Astrocyte of the cerebellum (primary cell): ENCODE measurements at regions not wholly inside any gene's neighbourhood (a gene's known extent, or its start where the extent isn't known, plus 50 kb on each side); places are given as distances from the start of the nearest gene placed in this dataset.

ENCODE experiments used
- DNase-seq: peaks from one replicate; pipeline ENCODE4 v3.0.0-alpha.2; 2011; ENCODE audit warnings: low read depth
- H3K4me3 ChIP-seq: 2 replicates; pipeline ENCODE4 v1.5.1; 2011; ENCODE audit warnings: mild to moderate bottlenecking, low read depth, low read length, moderate library complexity
- CTCF ChIP-seq: IDR thresholded peaks from 2 replicates; pipeline ENCODE4 v1.5.1; 2012; ENCODE audit warnings: low read length, low read depth, moderate library complexity, mild to moderate bottlenecking; ENCODE audit errors: missing control alignments
- in situ Hi-C: cut with HindIII; loops from 2 replicates; pipeline ENCODE4 v1.10.0; 2017; ENCODE audit warnings: low sequenced_read_pairs

- in situ Hi-C loops, result loop anchor here (5.0 kb wide), 1 partner anchor 86 kb away; no protein-coding TSS in a partner anchor
- no peak for TF ChIP-seq CTCF
- no peak overlapping the region for H3K4me3 ChIP-seq
- no peak for DNase-seq
Observed at GRCh38 chr12:125373375-125373774, 308.1 kb downstream of the AACS start.

GRCh38 chr12:125376422-125376821 lies 311.2 kb downstream of the AACS start:
- no peak for TF ChIP-seq CTCF
- H3K4me3 ChIP-seq, result no peak overlapping the region
- in situ Hi-C loops, result no loop called here
- no peak for DNase-seq

GRCh38 chr12:125377093-125377492 lies 311.9 kb downstream of the AACS start:
- no peak overlapping the region for H3K4me3 ChIP-seq
- no peak for TF ChIP-seq CTCF
- DNase-seq, result no peak
- in situ Hi-C loops, result no loop called here

GRCh38 chr12:125381373-125381772 lies 316.1 kb downstream of the AACS start:
- no peak for DNase-seq
- H3K4me3 ChIP-seq, result no peak overlapping the region
- in situ Hi-C loops, result no loop called here
- TF ChIP-seq CTCF, result no peak

- TF ChIP-seq CTCF, result no peak
- no peak overlapping the region for H3K4me3 ChIP-seq
- in situ Hi-C loops, result no loop called here
- DNase-seq, result no peak
Observed at GRCh38 chr12:125382926-125383325, 317.7 kb downstream of the AACS start.

GRCh38 chr12:125386652-125387051 lies 321.4 kb downstream of the AACS start:
- H3K4me3 ChIP-seq, result no peak overlapping the region
- no peak for DNase-seq
- TF ChIP-seq CTCF, result no peak
- in situ Hi-C loops, result no loop called here

GRCh38 chr12:125387206-125387605 lies 322.0 kb downstream of the AACS start:
- in situ Hi-C loops, result no loop called here
- no peak for DNase-seq
- no peak overlapping the region for H3K4me3 ChIP-seq
- TF ChIP-seq CTCF, result no peak
